HCT116 (cell line): ENCODE measurements at regions not wholly inside any gene's neighbourhood (a gene's known extent, or its start where the extent isn't known, plus 50 kb on each side); places are given as distances from the start of the nearest gene placed in this dataset.

ENCODE experiments used
- ATAC-seq: fragments of 200-7000 bp; cut with Tn5 transposase; 2 replicates; pipeline ENCODE4 v1.9.1; 2020; ENCODE audit warnings: mild to moderate bottlenecking, moderate library complexity
- BruUV-seq: library from RNA; stranded (reverse); fragments of 400-500 nt; replicated peaks from 2 replicates; lab custom pipeline; 2021; lab: Mats Ljungman, UMichigan
- CTCF ChIA-PET: fragments of 300-600 bp; sonication (Branson Sonifier 250); formaldehyde crosslinking; loops from one replicate; lab custom pipeline; 2021; ENCODE audit warnings: antibody characterized with exemption; lab: Charles Lee
- POLR2A ChIA-PET: fragments of 300-600, 350-600 bp; sonication (Branson Sonifier 250); formaldehyde crosslinking; loops from one replicate; lab custom pipeline; 2021; ENCODE audit warnings: antibody characterized with exemption; lab: Charles Lee
- RAD21 ChIA-PET, 2 experiments: fragments of 300-600 bp; sonication (Branson Sonifier 250); formaldehyde crosslinking; loops; one replicate each; lab custom pipeline; 2023; ENCODE audit warnings: low total read pairs in 2 of 2; ENCODE audit not compliant: uncharacterized antibody in 2 of 2, unreplicated experiment in 2 of 2, low non-redundant PET in 1 of 2; lab: Charles Lee
- DNase-seq: peaks from one replicate; pipeline ENCODE4 v3.0.0-alpha.2; 2010; ENCODE audit warnings: low read depth, low spot score
- H2AFZ ChIP-seq: fragments of 200-600 bp; shearing (Covaris generic), sonication (generic); 2 replicates; pipeline ENCODE4 v1.6.1; 2017; ENCODE audit warnings: low read depth, mixed run types, mixed read lengths, antibody characterized with exemption, low read length; ENCODE audit not compliant: poor library complexity, severe bottlenecking
- H3K27ac ChIP-seq: 2 replicates; pipeline ENCODE4 v1.5.1; 2012; ENCODE audit warnings: low read depth, low read length
- H3K27me3 ChIP-seq: fragments of 200-600 bp; sonication (generic); 2 replicates; pipeline ENCODE4 v1.6.1; 2016; ENCODE audit warnings: mixed run types, low read length, mixed read lengths; ENCODE audit not compliant: insufficient read depth
- H3K36me3 ChIP-seq, 2 experiments: fragments of 200-500 bp in 1 of 2; fragments of 200-600 bp in 1 of 2; sonication (Bioruptor generic) in 1 of 2; sonication (generic) in 1 of 2; 2 replicates each; pipeline versions ENCODE4 v1.5.1 to v1.6.1; 2014 to 2016; ENCODE audit warnings: low read length in 2 of 2, inconsistent platforms in 1 of 2, mixed read lengths in 1 of 2, mixed run types in 1 of 2; ENCODE audit not compliant: insufficient read depth in 2 of 2, control insufficient read depth in 1 of 2
- H3K4me1 ChIP-seq, 2 experiments: fragments of 200-600 bp in 1 of 2; sonication (generic) in 1 of 2; 2 replicates each; pipeline versions ENCODE4 v1.5.1 to v1.6.1; 2012 to 2017; ENCODE audit warnings: low read length in 2 of 2, inconsistent platforms in 1 of 2, mild to moderate bottlenecking in 1 of 2, mixed read lengths in 1 of 2, mixed run types in 1 of 2, moderate library complexity in 1 of 2; ENCODE audit not compliant: insufficient read depth in 2 of 2, control insufficient read depth in 1 of 2
- H3K4me2 ChIP-seq: fragments of 200-600 bp; sonication (generic); 2 replicates; pipeline ENCODE4 v1.6.1; 2017; ENCODE audit warnings: mixed run types, low read length, mixed read lengths
- H3K4me3 ChIP-seq, 2 experiments: fragments of 200-600 bp in 1 of 2; sonication (generic) in 1 of 2; replicated peaks in 1 of 2; 2 replicates each; pipeline ENCODE4 v1.5.1; 2011 to 2016; ENCODE audit warnings: low read length in 2 of 2, control low read depth in 1 of 2, low read depth in 1 of 2, mild to moderate bottlenecking in 1 of 2, mixed read lengths in 1 of 2, mixed run types in 1 of 2
- H3K79me2 ChIP-seq: fragments of 200-600 bp; sonication (generic); 2 replicates; pipeline ENCODE4 v1.6.1; 2017; ENCODE audit warnings: mild to moderate bottlenecking, mixed run types, low read length, moderate library complexity, mixed read lengths; ENCODE audit not compliant: insufficient read depth
- H3K9ac ChIP-seq: fragments of 200-600 bp; sonication (generic); 2 replicates; pipeline ENCODE4 v1.6.1; 2016; ENCODE audit warnings: low read length, mixed read lengths
- H3K9me2 ChIP-seq: fragments of 200-600 bp; sonication (generic), shearing (Covaris generic); 2 replicates; pipeline ENCODE4 v1.6.1; 2017; ENCODE audit warnings: mixed run types, mild to moderate bottlenecking, moderate library complexity; ENCODE audit not compliant: insufficient read depth
- H3K9me3 ChIP-seq, 2 experiments: fragments of 200-500 bp in 1 of 2; fragments of 200-600 bp in 1 of 2; sonication (Bioruptor generic) in 1 of 2; sonication (generic) in 1 of 2; 2 replicates each; pipeline ENCODE4 v1.6.1; 2014 to 2017; ENCODE audit warnings: low read length in 2 of 2, mixed read lengths in 2 of 2, inconsistent platforms in 1 of 2, low read depth in 1 of 2, mild to moderate bottlenecking in 1 of 2, mixed run types in 1 of 2, moderate library complexity in 1 of 2; ENCODE audit not compliant: control insufficient read depth in 1 of 2, insufficient read depth in 1 of 2
- H4K20me1 ChIP-seq: fragments of 200-600 bp; sonication (generic), shearing (Covaris generic); 2 replicates; pipeline ENCODE4 v1.6.1; 2017; ENCODE audit warnings: mixed run types, mild to moderate bottlenecking, moderate library complexity; ENCODE audit not compliant: insufficient read depth
- CBX3 ChIP-seq: IDR thresholded peaks from 2 replicates; pipeline ENCODE4 v1.6.1; 2012; ENCODE audit warnings: low read depth
- CEBPB ChIP-seq: IDR thresholded peaks from 2 replicates; pipeline ENCODE4 v1.6.1; 2012; ENCODE audit warnings: low read depth
- CTCF ChIP-seq, 3 experiments: fragments of 200-600 bp in 1 of 3; sonication (generic) in 1 of 3; IDR thresholded peaks in 2 of 3; conservative IDR thresholded peaks in 1 of 3; 2 replicates each; pipeline ENCODE4 v1.5.1; 2012 to 2017; ENCODE audit warnings: low read depth in 2 of 3, low read length in 2 of 3, antibody characterized with exemption in 1 of 3, borderline replicate concordance in 1 of 3, control low read depth in 1 of 3, mild to moderate bottlenecking in 1 of 3, mixed read lengths in 1 of 3, mixed run types in 1 of 3, moderate library complexity in 1 of 3; ENCODE audit not compliant: insufficient read depth in 1 of 3
- EGR1 ChIP-seq: IDR thresholded peaks from 2 replicates; pipeline ENCODE4 v1.6.1; 2012; ENCODE audit warnings: low read depth
- ELF1 ChIP-seq: IDR thresholded peaks from 2 replicates; pipeline ENCODE4 v1.6.1; 2012; ENCODE audit warnings: low read depth, borderline replicate concordance
- EZH2 ChIP-seq: fragments of 200-600 bp; sonication (generic); IDR thresholded peaks from 2 replicates; pipeline ENCODE4 v1.6.1; 2017; ENCODE audit warnings: antibody characterized with exemption, mixed run types
- EZH2phosphoT487 ChIP-seq: fragments of 200-600 bp; IDR thresholded peaks from 2 replicates; pipeline ENCODE4 v1.6.1; 2018; ENCODE audit warnings: antibody characterized with exemption, borderline replicate concordance
- JUND ChIP-seq: IDR thresholded peaks from 2 replicates; pipeline ENCODE4 v1.6.1; 2012
- MAX ChIP-seq: IDR thresholded peaks from 2 replicates; pipeline ENCODE4 v1.6.1; 2012
- POLR2A ChIP-seq: IDR thresholded peaks from 2 replicates; pipeline ENCODE4 v1.7.0; 2011; ENCODE audit warnings: borderline replicate concordance; ENCODE audit not compliant: insufficient read depth, insufficient read length; ENCODE audit errors: extremely low read depth
- POLR2AphosphoS5 ChIP-seq: IDR thresholded peaks from 2 replicates; pipeline ENCODE4 v1.6.1; 2011; ENCODE audit warnings: mild to moderate bottlenecking, low read depth, low read length, moderate library complexity
- RAD21 ChIP-seq: IDR thresholded peaks from 2 replicates; pipeline ENCODE4 v1.6.1; 2012; ENCODE audit warnings: low read depth, mild to moderate bottlenecking
- REST ChIP-seq: IDR thresholded peaks from 2 replicates; pipeline ENCODE4 v1.6.1; 2012; ENCODE audit warnings: low read depth
- SIN3A ChIP-seq: IDR thresholded peaks from 2 replicates; pipeline ENCODE4 v1.6.1; 2012; ENCODE audit warnings: low read depth
- SRF ChIP-seq: IDR thresholded peaks from 2 replicates; pipeline ENCODE4 v1.6.1; 2012; ENCODE audit warnings: low read depth
- TCF7L2 ChIP-seq: IDR thresholded peaks from 2 replicates; pipeline ENCODE4 v1.7.0; 2011; ENCODE audit warnings: borderline replicate concordance, inconsistent platforms; ENCODE audit not compliant: insufficient read depth, insufficient read length; ENCODE audit errors: extremely low read depth
- YY1 ChIP-seq: IDR thresholded peaks from 2 replicates; pipeline ENCODE4 v1.6.1; 2011; ENCODE audit warnings: low read length, low read depth, moderate library complexity, mild to moderate bottlenecking; ENCODE audit not compliant: insufficient replicate concordance; ENCODE audit errors: extremely low read depth
- ZNF274 ChIP-seq: fragments of 200-500 bp; sonication (Bioruptor generic); IDR thresholded peaks from 2 replicates; pipeline ENCODE4 v1.6.1; 2014; ENCODE audit warnings: mild to moderate bottlenecking, low read depth, low read length, inconsistent platforms
- intact Hi-C: fragments of 100-400 bp; cut with micrococcal nuclease; formaldehyde crosslinking; loops from 2 replicates; pipeline ENCODE4 v1.10.0; 2022

- TF ChIP-seq JUND (no peak), YY1 (no peak), TCF7L2 (no peak)
These were observed 188.1 kb upstream of the RGS18 start (continued) for GRCh38 chr1:191970116-191970515.

GRCh38 chr1:191971447-191971846 is 186.8 kb upstream of the RGS18 start:
- Histone ChIP-seq H3K9me2 (no peaks in the 10 kb centered on the region), H4K20me1 (no peaks in the 10 kb centered on the region), H3K4me3 (no peak overlapping the region), H3K4me1 (no peaks in the 10 kb centered on the region), H3K9me3 (no peaks in the 10 kb centered on the region), H3K79me2 (no peaks in the 10 kb centered on the region), H3K4me2 (no peak overlapping the region), H3K27ac (no peak overlapping the region), H3K9ac (no peak overlapping the region), H3K36me3 (no peaks in the 10 kb centered on the region), H3K27me3 (no peaks in the 10 kb centered on the region), H2AFZ (no peak overlapping the region)
- ATAC-seq (no peak), DNase-seq (no peak)
- no peak for TF ChIP-seq EZH2phosphoT487
- TF ChIP-seq MAX: no peak
- no peak for TF ChIP-seq CBX3
- TF ChIP-seq REST: no peak
- no peak for TF ChIP-seq CTCF (IDR thresholded peaks at IDR 0.05 in 2 of 3, conservative IDR thresholded peaks at IDR 0.05 in 1 of 3; ENCODE audit: borderline replicate concordance in 1 of 3, insufficient read depth in 1 of 3, low read depth in 2 of 3, low read length in 2 of 3)
- TF ChIP-seq SIN3A: no peak
- TF ChIP-seq CEBPB: no peak
- TF ChIP-seq EZH2: no peak
- TF ChIP-seq POLR2A: no peak
- no peak for TF ChIP-seq RAD21
- TF ChIP-seq EGR1: no peak
- TF ChIP-seq JUND: no peak
- no peak for TF ChIP-seq SRF
- no peak for TF ChIP-seq YY1
- TF ChIP-seq ZNF274: no peak
- no peak for TF ChIP-seq ELF1
- TF ChIP-seq POLR2AphosphoS5: no peak
- POLR2A ChIA-PET: no interaction called here
- RAD21 ChIA-PET: no interaction called here
- no TSS peak for BruUV-seq
- CTCF ChIA-PET: no interaction called here
- intact Hi-C loops: no loop called here
